Osteocyte (in vitro differentiated cells): ENCODE measurements at regions not wholly inside any gene's neighbourhood (a gene's known extent, or its start where the extent isn't known, plus 50 kb on each side); places are given as distances from the start of the nearest gene placed in this dataset.
A peak's percentile ranks its signal among the peaks of the same experiment; 100 is the strongest.

ENCODE experiments used
- DNase-seq: peaks from one replicate; pipeline ENCODE4 v3.0.0; 2021; ENCODE audit warnings: mixed read lengths; ENCODE audit not compliant: unreplicated experiment; ENCODE audit errors: extremely low spot score
- H3K27ac Mint-ChIP-seq: one replicate; pipeline ENCODE4 v1.8.0; 2021; ENCODE audit warnings: mild to moderate bottlenecking, mixed read lengths; ENCODE audit not compliant: unreplicated experiment
- H3K27me3 Mint-ChIP-seq: one replicate; pipeline ENCODE4 v1.8.0; 2021; ENCODE audit warnings: mixed read lengths; ENCODE audit not compliant: unreplicated experiment
- H3K36me3 Mint-ChIP-seq: one replicate; pipeline ENCODE4 v1.8.0; 2021; ENCODE audit warnings: mixed read lengths; ENCODE audit not compliant: unreplicated experiment
- H3K4me1 Mint-ChIP-seq: one replicate; pipeline ENCODE4 v1.8.0; 2021; ENCODE audit warnings: mixed read lengths; ENCODE audit not compliant: unreplicated experiment
- H3K4me3 Mint-ChIP-seq: one replicate; pipeline ENCODE4 v1.8.0; 2021; ENCODE audit warnings: mild to moderate bottlenecking, moderate library complexity, mixed read lengths; ENCODE audit not compliant: unreplicated experiment
- H3K9me3 Mint-ChIP-seq: one replicate; pipeline ENCODE4 v1.8.0; 2021; ENCODE audit warnings: mixed read lengths; ENCODE audit not compliant: unreplicated experiment
- TF ChIP-seq, protein P1 (sequence below): fragments of 200-600 bp; sonication (generic); IDR thresholded peaks from 2 replicates; pipeline ENCODE4 v1.5.0; 2021; ENCODE audit warnings: antibody characterized with exemption, mild to moderate bottlenecking, moderate library complexity

DNA sequence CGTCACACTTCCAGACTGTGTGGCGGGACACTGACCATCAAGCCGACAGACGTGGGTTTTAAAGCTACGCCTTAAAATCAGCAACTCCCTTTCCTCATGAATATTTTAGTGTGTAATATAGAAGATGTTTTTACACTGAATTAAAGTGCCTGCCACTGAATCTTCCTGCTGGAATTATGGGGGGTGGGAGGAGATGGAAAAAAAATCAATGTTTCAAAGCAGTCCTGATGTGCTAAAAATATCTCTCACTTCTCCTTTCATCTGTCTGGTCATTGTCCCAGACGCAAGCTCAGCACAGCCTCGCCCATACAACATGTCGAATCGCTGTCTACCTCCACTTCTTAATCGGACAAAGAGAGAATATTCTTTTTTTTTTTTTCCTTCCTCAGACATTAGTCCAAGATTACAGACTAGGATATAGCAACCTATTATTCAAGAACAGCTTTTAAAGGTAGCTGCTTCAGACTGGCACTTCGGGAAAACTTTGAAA is 165.1 kb upstream of the KLF14 start:
- Mint-ChIP-seq H3K4me1 (peaks cover 80% of the 10 kb centered on the region), H3K4me3 (no peak overlapping the region), H3K9me3 (no peaks in the 10 kb centered on the region), H3K27me3 (no peaks in the 10 kb centered on the region), H3K36me3 (peaks cover 23% of the 10 kb centered on the region), H3K27ac (peak overlapping the region; percentile 55)
- TF ChIP-seq, protein P1, sequence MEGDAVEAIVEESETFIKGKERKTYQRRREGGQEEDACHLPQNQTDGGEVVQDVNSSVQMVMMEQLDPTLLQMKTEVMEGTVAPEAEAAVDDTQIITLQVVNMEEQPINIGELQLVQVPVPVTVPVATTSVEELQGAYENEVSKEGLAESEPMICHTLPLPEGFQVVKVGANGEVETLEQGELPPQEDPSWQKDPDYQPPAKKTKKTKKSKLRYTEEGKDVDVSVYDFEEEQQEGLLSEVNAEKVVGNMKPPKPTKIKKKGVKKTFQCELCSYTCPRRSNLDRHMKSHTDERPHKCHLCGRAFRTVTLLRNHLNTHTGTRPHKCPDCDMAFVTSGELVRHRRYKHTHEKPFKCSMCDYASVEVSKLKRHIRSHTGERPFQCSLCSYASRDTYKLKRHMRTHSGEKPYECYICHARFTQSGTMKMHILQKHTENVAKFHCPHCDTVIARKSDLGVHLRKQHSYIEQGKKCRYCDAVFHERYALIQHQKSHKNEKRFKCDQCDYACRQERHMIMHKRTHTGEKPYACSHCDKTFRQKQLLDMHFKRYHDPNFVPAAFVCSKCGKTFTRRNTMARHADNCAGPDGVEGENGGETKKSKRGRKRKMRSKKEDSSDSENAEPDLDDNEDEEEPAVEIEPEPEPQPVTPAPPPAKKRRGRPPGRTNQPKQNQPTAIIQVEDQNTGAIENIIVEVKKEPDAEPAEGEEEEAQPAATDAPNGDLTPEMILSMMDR: no peak
- no peak for DNase-seq

DNA sequence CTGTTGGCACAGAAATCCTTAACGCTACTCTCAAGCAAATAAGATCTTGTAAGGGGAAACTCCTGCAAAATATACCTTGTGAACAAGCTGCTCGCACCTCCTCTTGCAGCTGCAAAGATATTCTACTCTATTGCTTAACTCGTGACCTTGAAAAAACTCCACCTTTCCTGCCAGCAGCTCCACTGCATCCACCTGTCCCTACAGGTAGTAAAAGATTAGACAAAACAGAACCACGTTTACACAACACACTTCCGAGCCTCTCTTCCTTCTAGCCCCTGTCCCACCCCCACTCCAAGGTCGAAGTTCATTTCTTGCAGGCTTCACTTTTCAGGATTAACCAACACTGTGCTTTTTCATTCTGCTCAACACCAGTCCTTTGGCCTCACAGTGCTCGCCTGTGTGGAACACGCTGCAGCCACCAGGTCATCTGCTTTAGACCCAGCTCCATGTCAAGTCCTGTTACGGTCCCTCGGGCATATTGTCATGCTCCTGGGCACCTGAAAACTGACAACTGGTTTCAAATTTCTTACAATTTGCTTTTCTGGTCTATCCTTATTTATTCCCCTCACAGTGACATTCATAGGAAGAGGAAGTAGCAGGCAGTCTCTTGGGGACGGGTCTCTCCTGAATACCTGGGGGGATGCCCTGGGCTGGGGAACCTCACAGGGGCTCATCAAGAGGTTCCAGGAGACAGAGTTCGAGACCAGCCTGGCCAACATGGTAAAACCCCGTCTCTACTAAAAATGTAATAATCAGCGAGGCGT is 165.8 kb upstream of the KLF14 start:
- peak overlapping the region; percentile 98 for H3K27ac Mint-ChIP-seq
- H3K4me1 Mint-ChIP-seq: peaks cover 80% of the 10 kb centered on the region
- peaks cover 23% of the 10 kb centered on the region for H3K36me3 Mint-ChIP-seq
- DNase-seq: no peak
- H3K27me3 Mint-ChIP-seq: no peaks in the 10 kb centered on the region
- H3K4me3 Mint-ChIP-seq: no peak overlapping the region
- TF ChIP-seq, protein P1: no peak
- H3K9me3 Mint-ChIP-seq: no peaks in the 10 kb centered on the region

DNA sequence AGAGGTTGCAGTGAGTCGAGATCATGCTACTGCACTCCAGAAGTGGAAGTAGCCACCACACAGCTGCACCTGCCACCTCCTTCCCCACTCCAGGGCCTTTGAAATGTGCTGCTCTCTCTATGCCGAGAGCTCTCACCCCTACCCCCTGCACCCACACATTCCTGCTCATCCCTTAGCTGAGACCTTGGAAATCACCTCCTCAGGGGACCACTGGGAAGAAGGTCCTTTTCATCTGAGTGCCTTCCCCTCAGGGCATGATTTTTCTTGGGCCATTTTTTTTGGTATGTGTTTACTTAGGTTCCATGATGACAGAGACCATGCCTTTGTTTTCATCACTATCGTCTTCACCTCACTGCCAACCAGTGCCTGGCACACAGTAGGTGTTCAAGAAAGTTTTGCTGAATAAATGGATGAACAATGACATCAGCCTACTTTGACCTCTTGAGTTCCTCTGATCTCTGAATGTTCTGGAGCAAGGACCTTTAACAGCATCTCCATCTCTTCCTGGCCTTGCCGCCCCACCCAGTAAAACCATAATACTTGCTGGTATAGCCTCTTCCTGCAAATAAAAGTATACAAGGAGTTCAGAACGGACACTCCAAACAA is 166.6 kb upstream of the KLF14 start:
- no peaks in the 10 kb centered on the region for H3K9me3 Mint-ChIP-seq
- H3K4me3 Mint-ChIP-seq: no peak overlapping the region
- no peak for DNase-seq
- H3K36me3 Mint-ChIP-seq: peaks cover 23% of the 10 kb centered on the region
- H3K4me1 Mint-ChIP-seq: peaks cover 82% of the 10 kb centered on the region
- H3K27me3 Mint-ChIP-seq: no peaks in the 10 kb centered on the region
- TF ChIP-seq, protein P1: no peak
- peak overlapping the region; percentile 98 for H3K27ac Mint-ChIP-seq

DNA sequence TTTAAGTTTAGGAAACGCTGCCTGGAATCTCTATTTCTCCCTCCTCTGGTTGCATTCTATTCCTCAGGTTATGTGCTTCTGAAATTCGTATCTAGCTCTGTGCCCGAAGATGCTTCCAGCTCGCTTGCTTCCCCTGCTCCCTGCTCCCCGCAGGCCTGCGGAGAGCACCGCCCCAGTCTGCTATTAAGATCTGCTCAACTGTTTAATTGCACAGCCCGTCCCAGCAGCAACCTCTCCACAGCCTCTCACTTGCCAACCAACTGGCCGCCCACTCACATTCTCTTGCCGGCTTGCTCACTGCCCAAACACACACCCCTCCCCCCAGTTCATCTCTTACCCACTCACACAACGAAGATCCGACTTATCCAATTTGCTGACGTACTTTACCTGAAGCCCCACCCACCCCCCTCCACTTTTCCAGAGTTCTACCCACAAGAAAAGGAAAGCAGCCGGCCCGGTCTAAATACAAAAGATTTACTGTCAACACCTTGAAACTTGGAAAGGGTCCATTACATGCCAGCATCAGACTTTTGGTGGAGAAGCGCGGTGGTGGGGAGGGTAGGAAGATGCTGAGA is 167.3 kb upstream of the KLF14 start:
- Mint-ChIP-seq H3K4me1 (peaks cover 85% of the 10 kb centered on the region), H3K27ac (peak overlapping the region; percentile 98), H3K4me3 (peak overlapping the region; percentile 8), H3K36me3 (peaks cover 23% of the 10 kb centered on the region), H3K9me3 (no peaks in the 10 kb centered on the region), H3K27me3 (no peaks in the 10 kb centered on the region)
- no peak for DNase-seq
- TF ChIP-seq, protein P1: no peak

DNA sequence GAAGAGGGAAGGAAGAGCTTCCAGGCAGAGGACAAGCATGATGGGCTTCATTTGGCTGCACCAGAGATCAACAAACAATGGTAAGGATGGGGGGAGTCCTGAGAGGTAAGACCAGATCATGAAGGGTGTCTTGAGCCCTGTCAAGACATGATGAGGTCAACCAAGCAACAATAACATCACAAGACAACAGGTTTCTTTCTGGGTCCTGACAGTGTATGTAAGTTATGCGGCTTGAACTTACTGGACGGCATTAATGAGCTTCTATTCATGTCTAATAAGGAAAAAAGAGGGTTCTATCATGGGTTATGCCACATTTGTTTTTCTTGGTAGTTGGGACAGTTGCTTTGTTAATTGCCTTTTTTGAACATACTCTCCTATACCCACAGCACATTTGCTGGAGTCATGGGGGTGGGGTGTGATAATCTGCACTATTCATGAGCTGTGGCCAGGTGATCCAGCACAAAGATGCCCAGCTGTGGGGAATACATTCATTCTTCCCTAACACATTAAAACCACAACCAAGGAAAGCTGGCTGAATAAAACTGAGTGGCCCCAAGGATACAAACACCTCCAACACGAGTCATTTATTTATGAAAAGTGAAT is 168.8 kb upstream of the KLF14 start:
- no peaks in the 10 kb centered on the region for H3K9me3 Mint-ChIP-seq
- peaks cover 87% of the 10 kb centered on the region for H3K4me1 Mint-ChIP-seq
- H3K4me3 Mint-ChIP-seq: no peak overlapping the region
- H3K27ac Mint-ChIP-seq: peak overlapping the region; percentile 98
- peaks cover 17% of the 10 kb centered on the region for H3K36me3 Mint-ChIP-seq
- TF ChIP-seq, protein P1: no peak
- DNase-seq: no peak
- H3K27me3 Mint-ChIP-seq: no peaks in the 10 kb centered on the region
